ENCODE measurements at regions not wholly inside any gene's neighbourhood (a gene's known extent, or its start where the extent isn't known, plus 50 kb on each side); places are given as distances from the start of the nearest gene placed in this dataset.
"Not testable (repeated sequence)": the region's sequence is repeated elsewhere in the genome, so short reads cannot be mapped to it uniquely, and the experiment has no call there.

- TF ChIP-seq CTCF (IDR thresholded peaks at IDR 0.05; ENCODE audit: poor library complexity); EZH2phosphoT487 (IDR thresholded peaks at IDR 0.05; ENCODE audit: low read depth, severe bottlenecking, unreplicated experiment); EZH2 (IDR thresholded peaks at IDR 0.05; ENCODE audit: borderline replicate concordance): not testable (repeated sequence)
These were observed 991.8 kb downstream of the SLC16A7 start for GRCh38 chr12:60587664-60588063.

Data from hepatocyte (in vitro differentiated cells).